ENCODE measurements at regions not wholly inside any gene's neighbourhood (a gene's known extent, or its start where the extent isn't known, plus 50 kb on each side); places are given as distances from the start of the nearest gene placed in this dataset.
"Not testable (repeated sequence)": the region's sequence is repeated elsewhere in the genome, so short reads cannot be mapped to it uniquely, and the experiment has no call there.

- DNase-seq (ENCODE audit: low read depth in 4 of 4, low spot score in 1 of 4) = not testable (repeated sequence)
Measured at GRCh38 chrX:131885042-131885441, 138.1 kb upstream of the STK26 start.

- not testable (repeated sequence) for DNase-seq (ENCODE audit: low read depth in 4 of 4, low spot score in 1 of 4)
Measured at GRCh38 chrX:131893857-131894256, 129.2 kb upstream of the STK26 start.

- DNase-seq (ENCODE audit: low read depth in 4 of 4, low spot score in 1 of 4) = no peak
Measured at GRCh38 chrX:131894995-131895394, 128.1 kb upstream of the STK26 start.

GRCh38 chrX:131895807-131896206 is 127.3 kb upstream of the STK26 start:
- no peak for DNase-seq (ENCODE audit: low read depth in 4 of 4, low spot score in 1 of 4)

GRCh38 chrX:131901546-131901945 is 121.6 kb upstream of the STK26 start:
- no peak for DNase-seq (ENCODE audit: low read depth in 4 of 4, low spot score in 1 of 4)

- DNase-seq (ENCODE audit: low read depth in 4 of 4, low spot score in 1 of 4) = no peak
Measured at GRCh38 chrX:131907488-131908314, 115.4 kb upstream of the STK26 start.

- DNase-seq (ENCODE audit: low read depth in 4 of 4, low spot score in 1 of 4) = no peak
Measured at GRCh38 chrX:131910586-131910985, 112.5 kb upstream of the STK26 start.

GRCh38 chrX:131915488-131915887 is 107.6 kb upstream of the STK26 start:
- DNase-seq (ENCODE audit: low read depth in 4 of 4, low spot score in 1 of 4) = no peak

GRCh38 chrX:131917588-131917987 is 105.5 kb upstream of the STK26 start:
- DNase-seq (ENCODE audit: low read depth in 4 of 4, low spot score in 1 of 4) = no peak

GRCh38 chrX:131918839-131919238 is 104.3 kb upstream of the STK26 start:
- no peak for DNase-seq (ENCODE audit: low read depth in 4 of 4, low spot score in 1 of 4)

- DNase-seq (ENCODE audit: low read depth in 4 of 4, low spot score in 1 of 4) = no peak
Measured at GRCh38 chrX:131923614-131924250, 99.4 kb upstream of the STK26 start.

- DNase-seq (ENCODE audit: low read depth in 4 of 4, low spot score in 1 of 4) = no peak
Measured at GRCh38 chrX:131938749-131939148, 84.4 kb upstream of the STK26 start.

- no peak for DNase-seq (ENCODE audit: low read depth in 4 of 4, low spot score in 1 of 4)
Measured at GRCh38 chrX:131942034-131942433, 81.1 kb upstream of the STK26 start.

GRCh38 chrX:131944936-131945902 is 77.9 kb upstream of the STK26 start:
- DNase-seq (ENCODE audit: low read depth in 4 of 4, low spot score in 1 of 4) = no peak

GRCh38 chrX:131951166-131951565 is 71.9 kb upstream of the STK26 start:
- no peak for DNase-seq (ENCODE audit: low read depth in 4 of 4, low spot score in 1 of 4)

GRCh38 chrX:131955099-131955777 is 67.9 kb upstream of the STK26 start:
- no peak for DNase-seq (ENCODE audit: low read depth in 4 of 4, low spot score in 1 of 4)

GRCh38 chrX:131958724-131959123 is 64.4 kb upstream of the STK26 start:
- no peak for DNase-seq (ENCODE audit: low read depth in 4 of 4, low spot score in 1 of 4)

- DNase-seq (ENCODE audit: low read depth in 4 of 4, low spot score in 1 of 4) = no peak
Measured at GRCh38 chrX:131970347-131970746, 52.8 kb upstream of the STK26 start.
